ENCODE measurements at regions not wholly inside any gene's neighbourhood (a gene's known extent, or its start where the extent isn't known, plus 50 kb on each side); places are given as distances from the start of the nearest gene placed in this dataset.

DNA sequence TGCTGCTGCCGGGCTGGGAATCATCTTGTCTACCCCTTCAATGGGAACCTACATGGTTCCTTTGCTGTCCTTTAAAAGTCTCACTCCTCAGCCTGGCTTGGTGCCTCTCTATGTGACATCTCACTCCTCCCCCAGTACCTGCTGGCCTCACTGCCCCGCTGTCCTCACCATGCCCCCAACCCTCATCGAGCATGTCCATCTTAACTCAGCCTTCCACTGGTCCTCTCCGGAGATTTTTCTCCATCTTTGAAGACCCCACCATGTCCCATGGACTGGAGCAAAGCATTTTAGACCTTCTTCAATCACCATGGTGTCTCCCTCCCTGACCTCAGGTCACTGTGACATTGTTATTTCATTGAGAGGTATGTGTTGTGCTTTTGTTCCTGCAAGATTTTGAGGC lies 58.1 kb upstream of the SIX3 start:
- no peak for DNase-seq (ENCODE audit: low spot score)
- Histone ChIP-seq H3K9ac (ENCODE audit: low read depth in 1 of 2, low read length in 2 of 2) (no peak overlapping the region), H3K9me3 (ENCODE audit: control insufficient read depth in 4 of 4, low read length in 3 of 4) (no peaks in the 10 kb centered on the region), H3K27ac (ENCODE audit: low read depth in 1 of 2, low read length in 2 of 2) (no peak overlapping the region), H3K4me1 (ENCODE audit: control insufficient read depth in 4 of 4, insufficient read depth in 4 of 4, low read length in 3 of 4) (no peaks in the 10 kb centered on the region), H3K27me3 (ENCODE audit: control insufficient read depth in 4 of 4, insufficient read depth in 4 of 4, low read length in 3 of 4) (peaks cover 0 to 16% (median 4%) of the 10 kb centered on the region in 4 donors), H3K4me3 (ENCODE audit: low read depth in 1 of 3, low read length in 3 of 3) (no peak overlapping the region), H3K36me3 (ENCODE audit: control insufficient read depth in 4 of 4, insufficient read depth in 3 of 4, low read depth in 1 of 4, low read length in 3 of 4) (no peaks in the 10 kb centered on the region)
- 78% methylated on average over 4 of the region's 4 CpGs for WGBS
- no peak for TF ChIP-seq YY1 (IDR thresholded peaks at IDR 0.05)
- TF ChIP-seq, protein P1, sequence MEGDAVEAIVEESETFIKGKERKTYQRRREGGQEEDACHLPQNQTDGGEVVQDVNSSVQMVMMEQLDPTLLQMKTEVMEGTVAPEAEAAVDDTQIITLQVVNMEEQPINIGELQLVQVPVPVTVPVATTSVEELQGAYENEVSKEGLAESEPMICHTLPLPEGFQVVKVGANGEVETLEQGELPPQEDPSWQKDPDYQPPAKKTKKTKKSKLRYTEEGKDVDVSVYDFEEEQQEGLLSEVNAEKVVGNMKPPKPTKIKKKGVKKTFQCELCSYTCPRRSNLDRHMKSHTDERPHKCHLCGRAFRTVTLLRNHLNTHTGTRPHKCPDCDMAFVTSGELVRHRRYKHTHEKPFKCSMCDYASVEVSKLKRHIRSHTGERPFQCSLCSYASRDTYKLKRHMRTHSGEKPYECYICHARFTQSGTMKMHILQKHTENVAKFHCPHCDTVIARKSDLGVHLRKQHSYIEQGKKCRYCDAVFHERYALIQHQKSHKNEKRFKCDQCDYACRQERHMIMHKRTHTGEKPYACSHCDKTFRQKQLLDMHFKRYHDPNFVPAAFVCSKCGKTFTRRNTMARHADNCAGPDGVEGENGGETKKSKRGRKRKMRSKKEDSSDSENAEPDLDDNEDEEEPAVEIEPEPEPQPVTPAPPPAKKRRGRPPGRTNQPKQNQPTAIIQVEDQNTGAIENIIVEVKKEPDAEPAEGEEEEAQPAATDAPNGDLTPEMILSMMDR (IDR thresholded peaks at IDR 0.05; ENCODE audit: low read depth, low read length, missing input control) = no peak

DNA sequence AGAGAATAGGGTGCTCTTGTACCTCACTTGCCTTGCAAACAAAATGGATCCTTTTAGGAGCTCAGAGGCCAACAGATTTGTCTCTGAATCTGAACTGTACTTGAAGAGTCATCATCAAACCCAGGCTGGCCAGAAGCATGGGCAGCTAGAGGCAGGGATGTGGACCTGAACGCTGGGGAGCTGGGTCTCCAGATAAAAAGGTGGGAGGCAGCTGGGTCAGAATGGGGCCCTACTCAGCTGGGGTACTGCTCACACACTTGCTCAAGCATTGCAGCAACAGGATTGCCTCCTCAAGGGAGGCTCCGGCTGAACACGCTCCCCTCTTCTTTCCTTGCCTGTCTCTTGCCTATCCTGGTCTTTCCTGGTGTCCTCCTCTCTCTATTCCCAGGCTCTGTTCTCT lies 57.3 kb upstream of the SIX3 start:
- Histone ChIP-seq H3K4me1 (ENCODE audit: control insufficient read depth in 4 of 4, insufficient read depth in 4 of 4, low read length in 3 of 4) (no peaks in the 10 kb centered on the region), H3K27ac (ENCODE audit: low read depth in 1 of 2, low read length in 2 of 2) (no peak overlapping the region), H3K27me3 (ENCODE audit: control insufficient read depth in 4 of 4, insufficient read depth in 4 of 4, low read length in 3 of 4) (peaks cover 0 to 16% (median 4%) of the 10 kb centered on the region in 4 donors), H3K36me3 (ENCODE audit: control insufficient read depth in 4 of 4, insufficient read depth in 3 of 4, low read depth in 1 of 4, low read length in 3 of 4) (no peaks in the 10 kb centered on the region), H3K9ac (ENCODE audit: low read depth in 1 of 2, low read length in 2 of 2) (no peak overlapping the region), H3K4me3 (ENCODE audit: low read depth in 1 of 3, low read length in 3 of 3) (no peak overlapping the region), H3K9me3 (ENCODE audit: control insufficient read depth in 4 of 4, low read length in 3 of 4) (no peaks in the 10 kb centered on the region)
- DNase-seq (ENCODE audit: low spot score) = no peak
- 84% methylated on average over 3 of the region's 3 CpGs for WGBS
- TF ChIP-seq, protein P2, sequence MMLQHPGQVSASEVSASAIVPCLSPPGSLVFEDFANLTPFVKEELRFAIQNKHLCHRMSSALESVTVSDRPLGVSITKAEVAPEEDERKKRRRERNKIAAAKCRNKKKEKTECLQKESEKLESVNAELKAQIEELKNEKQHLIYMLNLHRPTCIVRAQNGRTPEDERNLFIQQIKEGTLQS (IDR thresholded peaks at IDR 0.05) = no peak
- TF ChIP-seq, protein P3, sequence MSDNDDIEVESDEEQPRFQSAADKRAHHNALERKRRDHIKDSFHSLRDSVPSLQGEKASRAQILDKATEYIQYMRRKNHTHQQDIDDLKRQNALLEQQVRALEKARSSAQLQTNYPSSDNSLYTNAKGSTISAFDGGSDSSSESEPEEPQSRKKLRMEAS (IDR thresholded peaks at IDR 0.05) = no peak
- TF ChIP-seq GABPA (IDR thresholded peaks at IDR 0.05 in 1 of 2, conservative IDR thresholded peaks at IDR 0.05 in 1 of 2) (no peak), HNF4A (conservative IDR thresholded peaks at IDR 0.05) (no peak), SP1 (IDR thresholded peaks at IDR 0.05) (no peak), RAD21 (IDR thresholded peaks at IDR 0.05) (no peak), NR2F2 (IDR thresholded peaks at IDR 0.05) (no peak), HNF4G (IDR thresholded peaks at IDR 0.05) (no peak), FOXA2 (IDR thresholded peaks at IDR 0.05) (no peak), EGR1 (IDR thresholded peaks at IDR 0.05; ENCODE audit: low read depth in 2 of 2) (no peak), YY1 (IDR thresholded peaks at IDR 0.05) (no peak), JUND (IDR thresholded peaks at IDR 0.05) (no peak)
- TF ChIP-seq, protein P4, sequence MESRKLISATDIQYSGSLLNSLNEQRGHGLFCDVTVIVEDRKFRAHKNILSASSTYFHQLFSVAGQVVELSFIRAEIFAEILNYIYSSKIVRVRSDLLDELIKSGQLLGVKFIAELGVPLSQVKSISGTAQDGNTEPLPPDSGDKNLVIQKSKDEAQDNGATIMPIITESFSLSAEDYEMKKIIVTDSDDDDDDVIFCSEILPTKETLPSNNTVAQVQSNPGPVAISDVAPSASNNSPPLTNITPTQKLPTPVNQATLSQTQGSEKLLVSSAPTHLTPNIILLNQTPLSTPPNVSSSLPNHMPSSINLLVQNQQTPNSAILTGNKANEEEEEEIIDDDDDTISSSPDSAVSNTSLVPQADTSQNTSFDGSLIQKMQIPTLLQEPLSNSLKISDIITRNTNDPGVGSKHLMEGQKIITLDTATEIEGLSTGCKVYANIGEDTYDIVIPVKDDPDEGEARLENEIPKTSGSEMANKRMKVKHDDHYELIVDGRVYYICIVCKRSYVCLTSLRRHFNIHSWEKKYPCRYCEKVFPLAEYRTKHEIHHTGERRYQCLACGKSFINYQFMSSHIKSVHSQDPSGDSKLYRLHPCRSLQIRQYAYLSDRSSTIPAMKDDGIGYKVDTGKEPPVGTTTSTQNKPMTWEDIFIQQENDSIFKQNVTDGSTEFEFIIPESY (IDR thresholded peaks at IDR 0.05) = no peak
- TF ChIP-seq, protein P5, sequence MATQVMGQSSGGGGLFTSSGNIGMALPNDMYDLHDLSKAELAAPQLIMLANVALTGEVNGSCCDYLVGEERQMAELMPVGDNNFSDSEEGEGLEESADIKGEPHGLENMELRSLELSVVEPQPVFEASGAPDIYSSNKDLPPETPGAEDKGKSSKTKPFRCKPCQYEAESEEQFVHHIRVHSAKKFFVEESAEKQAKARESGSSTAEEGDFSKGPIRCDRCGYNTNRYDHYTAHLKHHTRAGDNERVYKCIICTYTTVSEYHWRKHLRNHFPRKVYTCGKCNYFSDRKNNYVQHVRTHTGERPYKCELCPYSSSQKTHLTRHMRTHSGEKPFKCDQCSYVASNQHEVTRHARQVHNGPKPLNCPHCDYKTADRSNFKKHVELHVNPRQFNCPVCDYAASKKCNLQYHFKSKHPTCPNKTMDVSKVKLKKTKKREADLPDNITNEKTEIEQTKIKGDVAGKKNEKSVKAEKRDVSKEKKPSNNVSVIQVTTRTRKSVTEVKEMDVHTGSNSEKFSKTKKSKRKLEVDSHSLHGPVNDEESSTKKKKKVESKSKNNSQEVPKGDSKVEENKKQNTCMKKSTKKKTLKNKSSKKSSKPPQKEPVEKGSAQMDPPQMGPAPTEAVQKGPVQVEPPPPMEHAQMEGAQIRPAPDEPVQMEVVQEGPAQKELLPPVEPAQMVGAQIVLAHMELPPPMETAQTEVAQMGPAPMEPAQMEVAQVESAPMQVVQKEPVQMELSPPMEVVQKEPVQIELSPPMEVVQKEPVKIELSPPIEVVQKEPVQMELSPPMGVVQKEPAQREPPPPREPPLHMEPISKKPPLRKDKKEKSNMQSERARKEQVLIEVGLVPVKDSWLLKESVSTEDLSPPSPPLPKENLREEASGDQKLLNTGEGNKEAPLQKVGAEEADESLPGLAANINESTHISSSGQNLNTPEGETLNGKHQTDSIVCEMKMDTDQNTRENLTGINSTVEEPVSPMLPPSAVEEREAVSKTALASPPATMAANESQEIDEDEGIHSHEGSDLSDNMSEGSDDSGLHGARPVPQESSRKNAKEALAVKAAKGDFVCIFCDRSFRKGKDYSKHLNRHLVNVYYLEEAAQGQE (IDR thresholded peaks at IDR 0.05) = no peak
- TF ChIP-seq, protein P1 (IDR thresholded peaks at IDR 0.05; ENCODE audit: low read depth, low read length, missing input control) = no peak
